ENCODE measurements at regions not wholly inside any gene's neighbourhood (a gene's known extent, or its start where the extent isn't known, plus 50 kb on each side); places are given as distances from the start of the nearest gene placed in this dataset. TPM values are rescaled to one million over a fixed set of nuclear protein-coding genes. Genes with fewer than 3 reads are reported as not detected.

DNA sequence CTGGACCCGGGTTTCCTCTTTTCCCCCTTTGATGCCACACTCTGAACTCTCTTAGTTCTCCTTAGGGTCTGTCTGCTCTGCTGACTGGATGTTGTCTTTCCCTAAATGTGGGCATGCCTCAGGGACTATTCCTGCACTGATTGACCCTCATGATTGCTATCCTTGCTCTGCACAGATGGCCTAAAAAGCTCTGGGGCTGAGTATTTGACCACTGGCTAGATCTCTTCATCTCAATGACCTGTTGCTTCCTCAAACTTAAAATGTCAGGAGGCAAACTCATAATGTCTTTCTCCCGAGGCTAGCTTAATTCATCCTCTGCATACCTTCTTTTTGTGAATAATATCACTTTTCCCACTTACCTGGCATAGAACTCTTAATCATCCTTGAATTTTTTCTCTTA is 157.4 kb downstream of the GATB start:
- DNase-seq (ENCODE audit: low read depth in 2 of 3, low spot score in 2 of 3), result no peak

DNA sequence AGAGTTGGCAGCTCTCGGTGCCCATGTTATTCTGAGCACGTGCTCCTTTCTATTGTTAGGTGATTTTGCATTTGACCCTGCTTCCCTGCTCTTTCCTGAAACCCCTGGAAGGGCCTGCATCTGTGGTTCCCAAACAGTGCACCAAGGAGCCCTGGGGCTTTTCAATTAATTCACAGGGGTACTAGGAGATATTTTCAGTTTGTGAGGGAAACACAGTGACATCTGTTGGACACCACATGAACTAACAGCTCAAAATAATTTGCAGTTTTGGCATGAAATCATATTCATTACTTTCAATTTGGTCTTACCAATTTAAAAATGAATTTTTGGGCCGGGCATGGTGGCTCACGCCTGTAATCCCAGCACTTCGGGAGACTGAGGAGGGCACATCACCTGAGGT is 156.6 kb downstream of the GATB start:
- DNase-seq (ENCODE audit: low read depth in 2 of 3, low spot score in 2 of 3), result peak in 2 of 3 donors; percentile 5 to 24

DNA sequence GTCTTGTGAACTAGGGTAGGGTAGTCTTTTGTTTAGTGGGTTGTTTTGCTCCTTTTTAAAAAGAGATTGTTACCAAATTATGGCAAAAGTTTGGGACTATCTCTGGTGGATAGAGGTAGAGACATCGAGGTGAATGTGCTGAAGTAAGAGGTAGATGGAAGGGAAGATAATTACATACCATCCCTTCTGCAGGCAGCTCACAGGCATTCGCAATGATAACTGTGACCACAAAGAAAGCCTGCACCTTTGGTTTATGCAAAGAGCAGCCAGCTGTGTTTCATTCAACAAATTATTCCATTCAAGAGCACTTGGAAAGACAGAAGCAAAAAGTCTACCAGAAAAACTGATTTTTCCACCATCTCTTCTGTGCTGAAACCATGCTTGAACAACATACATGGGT is 155.6 kb downstream of the GATB start:
- no peak for DNase-seq (ENCODE audit: low read depth in 2 of 3, low spot score in 2 of 3)

DNA sequence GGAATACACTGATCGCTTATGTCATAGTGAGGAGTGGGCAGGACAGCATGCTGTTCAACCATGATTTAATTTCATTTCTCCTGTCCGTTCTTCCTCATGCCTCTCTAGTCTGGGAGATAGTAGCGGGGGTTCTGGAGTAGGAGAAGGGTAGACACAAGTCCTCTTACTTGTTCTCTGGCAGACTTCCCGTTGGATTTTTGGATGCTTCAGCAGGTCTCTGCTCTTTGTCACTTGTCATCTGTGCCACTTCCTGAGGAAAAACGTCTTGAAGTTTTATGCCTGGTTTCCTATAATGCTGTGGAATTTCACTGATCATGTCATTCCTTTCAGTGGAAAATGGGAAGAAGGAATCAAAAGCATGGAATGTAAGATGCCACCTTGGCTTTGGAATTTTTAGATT is 154.7 kb downstream of the GATB start:
- no peak for DNase-seq (ENCODE audit: low read depth in 2 of 3, low spot score in 2 of 3)

DNA sequence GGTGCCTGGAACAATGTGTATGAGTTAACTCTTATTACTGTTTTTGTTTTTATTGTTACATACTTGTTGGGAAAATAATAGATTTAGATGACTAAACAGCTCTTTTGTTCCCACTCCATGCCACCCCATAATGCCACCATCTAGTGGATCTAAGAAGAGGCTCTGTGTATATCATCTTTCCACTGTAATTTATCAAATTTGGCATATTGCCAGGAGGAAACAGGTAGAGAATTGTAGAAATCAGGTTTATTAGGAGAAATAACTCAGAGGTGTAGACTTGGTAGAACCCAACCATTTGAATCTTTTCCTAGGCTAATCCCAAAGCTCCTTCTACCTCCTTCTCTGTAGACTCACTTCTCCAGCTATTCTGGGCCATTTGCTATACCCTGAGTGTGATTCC is 150.6 kb downstream of the GATB start:
- no peak for DNase-seq (ENCODE audit: low read depth in 2 of 3, low spot score in 2 of 3)

DNA sequence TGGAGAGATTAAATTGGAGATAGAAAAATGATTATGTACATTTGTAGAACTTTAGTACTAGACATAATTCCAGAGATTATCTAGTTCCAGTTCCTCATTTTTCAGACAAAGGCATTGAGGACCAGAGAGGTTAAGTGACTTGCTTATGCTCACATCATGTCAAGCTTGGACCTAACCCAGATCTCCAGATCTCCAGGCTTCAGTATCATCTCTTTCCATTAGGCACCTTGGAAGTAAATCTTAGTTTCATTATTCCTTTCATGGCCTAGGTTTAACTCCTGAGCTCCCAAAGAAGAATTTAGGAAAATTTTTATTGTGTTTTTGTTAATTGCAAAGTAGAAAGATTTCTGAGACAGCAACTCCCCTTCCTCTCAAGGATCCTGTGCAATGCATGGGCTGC is 148.8 kb downstream of the GATB start:
- DNase-seq (ENCODE audit: low read depth in 2 of 3, low spot score in 2 of 3), result no peak

DNA sequence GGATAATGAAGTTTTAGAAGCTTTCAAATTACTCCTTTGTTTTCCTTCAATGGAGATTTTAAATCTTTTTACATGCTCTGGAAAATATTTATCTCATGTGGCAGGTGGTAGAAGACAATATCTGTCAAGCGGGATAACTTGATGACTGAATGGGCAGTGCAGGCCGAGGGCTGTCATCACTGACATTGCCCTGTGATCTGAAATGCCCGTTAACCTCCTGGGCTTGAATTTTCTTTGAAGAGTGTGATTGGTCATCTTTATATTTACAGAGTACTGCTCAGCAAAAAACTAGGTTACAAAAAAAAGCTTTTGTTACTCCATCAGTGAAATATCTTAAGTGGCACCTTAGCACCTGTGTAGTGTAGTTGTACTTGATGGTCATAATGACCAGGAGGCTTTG is 147.5 kb downstream of the GATB start:
- no peak for DNase-seq (ENCODE audit: low read depth in 2 of 3, low spot score in 2 of 3)

DNA sequence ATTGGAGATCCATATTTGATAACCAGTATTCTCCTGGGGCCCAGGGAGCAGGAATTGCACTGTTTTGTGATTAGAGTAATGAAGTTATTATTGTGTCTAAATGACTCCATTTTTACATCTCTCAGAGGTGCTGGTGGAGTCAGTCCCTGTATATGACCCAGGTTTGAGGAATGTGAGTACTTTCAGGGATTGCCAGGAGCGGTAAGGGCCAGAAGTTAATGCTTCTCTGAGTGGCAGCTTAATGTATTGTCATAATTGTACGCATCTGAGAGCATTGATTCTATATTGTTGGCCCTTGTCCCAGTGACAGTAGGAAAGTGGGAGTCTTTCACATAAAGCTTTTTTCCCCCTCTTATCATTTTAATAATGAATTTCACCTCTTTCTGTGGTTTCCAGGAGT is 146.2 kb downstream of the GATB start:
- no peak for DNase-seq (ENCODE audit: low read depth in 2 of 3, low spot score in 2 of 3)

DNA sequence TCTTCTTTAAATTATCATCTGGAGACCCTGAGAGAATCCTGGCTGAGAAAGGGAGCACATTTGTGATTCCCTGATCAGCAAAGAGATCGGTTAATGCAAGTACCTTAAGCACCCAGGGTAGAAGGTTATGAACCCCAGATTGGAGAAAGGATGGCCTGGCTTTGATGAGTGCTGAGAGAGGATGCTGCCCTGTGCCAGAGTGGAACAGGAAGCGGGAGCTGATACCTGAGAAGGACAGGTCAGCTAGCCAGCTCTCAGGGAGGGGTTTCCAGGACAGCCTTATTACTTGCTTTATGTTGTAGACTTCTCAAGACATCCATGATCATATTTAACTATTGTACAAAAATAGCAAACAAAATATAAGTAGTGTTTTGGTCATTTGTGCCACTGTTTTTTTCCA is 141.9 kb downstream of the GATB start:
- no peak for DNase-seq (ENCODE audit: low read depth in 2 of 3, low spot score in 2 of 3)

DNA sequence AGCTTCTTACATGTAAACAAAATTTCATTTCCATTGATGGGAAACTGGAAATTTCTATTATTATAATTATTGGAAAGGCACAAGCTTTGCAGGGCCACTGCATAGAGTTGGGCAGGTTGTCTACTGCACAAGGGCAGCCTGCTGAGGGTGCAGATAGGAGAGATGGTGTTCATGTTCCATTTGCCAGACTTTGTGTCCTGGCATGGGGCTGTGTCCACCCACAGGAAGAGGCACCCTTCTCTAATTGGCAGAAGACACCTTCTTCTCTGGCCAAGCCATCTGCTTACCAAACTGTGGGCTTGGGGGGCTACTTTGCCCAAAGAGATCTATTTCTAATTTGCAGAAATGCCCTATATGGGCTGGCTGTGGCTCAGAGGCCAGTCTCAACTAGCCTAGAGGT is 140.7 kb downstream of the GATB start:
- no peak for DNase-seq (ENCODE audit: low read depth in 2 of 3, low spot score in 2 of 3)

Small RNAs in the stretch of these regions (small RNA-seq; reads per million reads assigned to genes)
- gene RN7SKP35, result not detected

Data from hematopoietic multipotent progenitor cell (in vitro differentiated cells).